ENCODE measurements at regions not wholly inside any gene's neighbourhood (a gene's known extent, or its start where the extent isn't known, plus 50 kb on each side); places are given as distances from the start of the nearest gene placed in this dataset.
A peak's percentile ranks its signal among the peaks of the same experiment; 100 is the strongest.

GRCh38 chr11:79626135-79627075 is 185.6 kb upstream of the TENM4 start:
- Histone ChIP-seq H3K79me1 (ENCODE audit: insufficient read depth, low read depth, low read length, poor library complexity, severe bottlenecking) (no peaks in the 10 kb centered on the region), H3K4ac (ENCODE audit: low read depth, low read length) (no peak overlapping the region), H2BK20ac (ENCODE audit: low read depth, low read length, poor library complexity, severe bottlenecking) (no peak overlapping the region), H4K8ac (replicated peaks; ENCODE audit: insufficient read length, low read depth, low read length) (no peak overlapping the region), H3K4me2 (ENCODE audit: insufficient read depth, insufficient read length, low read length) (no peak overlapping the region), H3K56ac (ENCODE audit: insufficient read length, low read depth, low read length) (no peak overlapping the region), H2BK5ac (ENCODE audit: insufficient read length, low read length) (no peak overlapping the region), H3K27ac (ENCODE audit: insufficient read length, low read depth, low read length) (no peak overlapping the region), H2AFZ (ENCODE audit: low read length) (no peak overlapping the region), H4K20me1 (ENCODE audit: control insufficient read depth, insufficient read depth, insufficient read length) (no peaks in the 10 kb centered on the region), H2AK5ac (ENCODE audit: insufficient read length, low read length) (no peak overlapping the region), H3K23me2 (ENCODE audit: insufficient read length, low read depth, low read length, poor library complexity, severe bottlenecking) (no peaks in the 10 kb centered on the region), H2BK120ac (ENCODE audit: low read depth, low read length, poor library complexity, severe bottlenecking) (no peak overlapping the region), H3T11ph (ENCODE audit: low read length) (no peak overlapping the region), H3K14ac (ENCODE audit: insufficient read depth, low read length) (no peak overlapping the region), H3K4me1 (ENCODE audit: insufficient read depth, low read length) (no peaks in the 10 kb centered on the region), H3K79me2 (ENCODE audit: insufficient read depth, low read length) (no peaks in the 10 kb centered on the region), H3K27me3 (ENCODE audit: insufficient read depth, low read length) (no peaks in the 10 kb centered on the region), H3K9ac (ENCODE audit: extremely low read depth, insufficient read length, low read length) (no peak overlapping the region), H2BK15ac (ENCODE audit: low read depth, low read length) (no peak overlapping the region), H3K23ac (ENCODE audit: insufficient read length, low read depth, low read length) (no peak overlapping the region), H4K91ac (ENCODE audit: insufficient read length, low read depth, low read length) (no peak overlapping the region), H2BK12ac (ENCODE audit: insufficient read length, low read depth, low read length) (no peak overlapping the region), H4K5ac (ENCODE audit: insufficient read length, low read depth, low read length) (no peak overlapping the region), H3K9me3 (ENCODE audit: control insufficient read depth, low read depth, low read length) (no peaks in the 10 kb centered on the region), H3K18ac (ENCODE audit: insufficient read length, low read depth, low read length) (no peak overlapping the region)
- WGBS (ENCODE audit: extremely low coverage, insufficient read length, low lambda C conversion rate) = no CpG with 5 or more reads among the region's 4 CpGs
- no peak for TF ChIP-seq CTCF (conservative IDR thresholded peaks at IDR 0.05)
- H3K27me3 Mint-ChIP-seq (ENCODE audit: low read depth) = no peaks in the 10 kb centered on the region
- no peak for DNase-seq
- H3K4me1 Mint-ChIP-seq = no peaks in the 10 kb centered on the region
- H3K27ac Mint-ChIP-seq = peak overlapping the region in 1 of 3 experiments; percentile 16; a peak in 1 of 7 replicates
- no peaks in the 10 kb centered on the region; a peak in 1 of 5 replicates for H3K9me3 Mint-ChIP-seq
- no peak overlapping the region for H3K4me3 Mint-ChIP-seq
- H3K36me3 Mint-ChIP-seq (ENCODE audit: insufficient read depth in 1 of 3, low read depth in 3 of 3) = no peaks in the 10 kb centered on the region

Measured in H9 (cell line).